Neural cell (in vitro differentiated cells): ENCODE measurements at regions not wholly inside any gene's neighbourhood (a gene's known extent, or its start where the extent isn't known, plus 50 kb on each side); places are given as distances from the start of the nearest gene placed in this dataset.

Experiments
- CTCF ChIP-seq: fragments of 450-650 bp; IDR thresholded peaks from 2 replicates; pipeline ENCODE4 v1.5.1; 2014; ENCODE audit warnings: antibody characterized with exemption, mild to moderate bottlenecking, moderate library complexity; ENCODE audit not compliant: poor library complexity, severe bottlenecking
- EP300 ChIP-seq: fragments of 450-650 bp; conservative IDR thresholded peaks from 2 replicates; pipeline ENCODE4 v1.6.1; 2014; ENCODE audit warnings: antibody characterized with exemption, mild to moderate bottlenecking, moderate library complexity; ENCODE audit not compliant: poor library complexity, severe bottlenecking
- POLR2AphosphoS5 ChIP-seq: IDR thresholded peaks from 2 replicates; pipeline ENCODE4 v1.6.1; 2012
- RAD21 ChIP-seq: fragments of 450-650 bp; conservative IDR thresholded peaks from 2 replicates; pipeline ENCODE4 v1.6.1; 2014; ENCODE audit warnings: antibody characterized with exemption, mild to moderate bottlenecking, moderate library complexity

- TF ChIP-seq CTCF (no peak), EP300 (no peak), POLR2AphosphoS5 (no peak), RAD21 (no peak)
These were observed 416.2 kb downstream of the IRS1 start for GRCh38 chr2:226383461-226383860.
